MM.1S (cell line): ENCODE measurements at regions not wholly inside any gene's neighbourhood (a gene's known extent, or its start where the extent isn't known, plus 50 kb on each side); places are given as distances from the start of the nearest gene placed in this dataset.

Experiments
- DNase-seq: peaks from one replicate; pipeline ENCODE4 v3.0.0-alpha.2; 2015
- H2AFZ ChIP-seq: fragments of 300-600 bp; sonication (generic); 2 replicates; pipeline ENCODE4 v1.6.0; 2016; ENCODE audit warnings: antibody characterized with exemption, low read length
- H3F3A ChIP-seq: fragments of 300-600 bp; sonication (generic); 2 replicates; pipeline ENCODE4 v1.6.1; 2016; ENCODE audit warnings: mild to moderate bottlenecking, antibody characterized with exemption, low read length, moderate library complexity, mixed read lengths; ENCODE audit not compliant: insufficient read depth
- H3K27ac ChIP-seq: fragments of 300-600 bp; sonication (generic); 2 replicates; pipeline ENCODE4 v1.5.1; 2016; ENCODE audit warnings: mild to moderate bottlenecking, low read length
- H3K27me3 ChIP-seq: fragments of 300-600 bp; sonication (generic); replicated peaks from 2 replicates; pipeline ENCODE4 v1.6.0; 2016; ENCODE audit warnings: low read length; ENCODE audit not compliant: insufficient read depth
- H3K36me3 ChIP-seq: fragments of 300-600 bp; sonication (generic); replicated peaks from 2 replicates; pipeline ENCODE4 v1.6.1; 2016; ENCODE audit warnings: mild to moderate bottlenecking, low read length, mixed read lengths; ENCODE audit not compliant: insufficient read depth
- H3K4me1 ChIP-seq: fragments of 300-600 bp; sonication (generic); 2 replicates; pipeline ENCODE4 v1.6.1; 2016; ENCODE audit warnings: low read length, mixed read lengths
- H3K4me2 ChIP-seq: fragments of 300-600 bp; sonication (generic); 2 replicates; pipeline ENCODE4 v1.6.0; 2016; ENCODE audit warnings: low read depth, low read length
- H3K4me3 ChIP-seq: fragments of 300-600 bp; sonication (generic); 2 replicates; pipeline ENCODE4 v1.5.1; 2016; ENCODE audit warnings: low read length, mixed read lengths
- H3K79me2 ChIP-seq: fragments of 300-600 bp; sonication (generic); 2 replicates; pipeline ENCODE4 v1.6.1; 2016; ENCODE audit warnings: mixed run types, low read length, mixed read lengths
- H3K9ac ChIP-seq: fragments of 300-600 bp; sonication (generic); 2 replicates; pipeline ENCODE4 v1.6.1; 2016; ENCODE audit warnings: low read length, mixed read lengths
- H3K9me2 ChIP-seq: fragments of 300-600 bp; sonication (generic); replicated peaks from 2 replicates; pipeline ENCODE4 v1.6.1; 2016; ENCODE audit warnings: mild to moderate bottlenecking, low read length, mixed read lengths; ENCODE audit not compliant: insufficient read depth
- H3K9me3 ChIP-seq: fragments of 300-600 bp; sonication (generic); replicated peaks from 2 replicates; pipeline ENCODE4 v1.6.1; 2016; ENCODE audit warnings: mild to moderate bottlenecking, low read length, mixed read lengths; ENCODE audit not compliant: insufficient read depth
- H4K20me1 ChIP-seq: fragments of 300-600 bp; sonication (generic); 2 replicates; pipeline ENCODE4 v1.6.1; 2016; ENCODE audit warnings: mild to moderate bottlenecking, low read length, moderate library complexity, mixed read lengths; ENCODE audit not compliant: insufficient read depth
- CTCF ChIP-seq: fragments of 300-600 bp; sonication (generic); IDR thresholded peaks from 2 replicates; pipeline ENCODE4 v1.5.1; 2016; ENCODE audit warnings: antibody characterized with exemption, low read length, mixed read lengths
- EZH2 ChIP-seq: fragments of 300-600 bp; sonication (generic); optimal IDR thresholded peaks from 2 replicates; pipeline ENCODE3; 2017; ENCODE audit warnings: low read depth, mild to moderate bottlenecking, antibody characterized with exemption, low read length, mixed read lengths
- EZH2phosphoT487 ChIP-seq: fragments of 300-600 bp; sonication (generic); IDR thresholded peaks from 2 replicates; pipeline ENCODE4 v1.6.1; 2018; ENCODE audit warnings: antibody characterized with exemption, low read length

- Histone ChIP-seq H4K20me1 (no peaks in the 10 kb centered on the region), H2AFZ (no peak overlapping the region), H3K36me3 (no peaks in the 10 kb centered on the region), H3K9ac (no peak overlapping the region), H3K4me1 (peaks cover 5% of the 10 kb centered on the region; the same call in 1 of the 2 replicates), H3K9me2 (no peaks in the 10 kb centered on the region), H3K27me3 (no peaks in the 10 kb centered on the region), H3F3A (peaks cover 4% of the 10 kb centered on the region; the same call in 1 of the 2 replicates), H3K9me3 (no peaks in the 10 kb centered on the region), H3K4me3 (no peak overlapping the region), H3K4me2 (no peak overlapping the region), H3K27ac (no peak overlapping the region), H3K79me2 (no peaks in the 10 kb centered on the region)
- DNase-seq = no peak
- no peak for TF ChIP-seq EZH2
- TF ChIP-seq CTCF = no peak
- no peak for TF ChIP-seq EZH2phosphoT487
Observed at GRCh38 chr10:31754803-31755624, 173.6 kb downstream of the ARHGAP12 start.

- TF ChIP-seq EZH2phosphoT487 = no peak
- no peak for TF ChIP-seq CTCF
- TF ChIP-seq EZH2 = no peak
- peaks cover 4% of the 10 kb centered on the region; the same call in 1 of the 2 replicates for H3F3A ChIP-seq
- H3K79me2 ChIP-seq = no peaks in the 10 kb centered on the region
- no peaks in the 10 kb centered on the region for H3K27me3 ChIP-seq
- H3K27ac ChIP-seq = no peak overlapping the region
- no peaks in the 10 kb centered on the region for H3K4me1 ChIP-seq
- no peaks in the 10 kb centered on the region for H3K9me2 ChIP-seq
- no peak overlapping the region for H3K4me2 ChIP-seq
- H3K36me3 ChIP-seq = no peaks in the 10 kb centered on the region
- H3K9ac ChIP-seq = no peak overlapping the region
- no peaks in the 10 kb centered on the region for H4K20me1 ChIP-seq
- no peak overlapping the region for H3K4me3 ChIP-seq
- no peaks in the 10 kb centered on the region for H3K9me3 ChIP-seq
- DNase-seq = no peak
- no peak overlapping the region for H2AFZ ChIP-seq
Observed at GRCh38 chr10:31753681-31754080, 174.9 kb downstream of the ARHGAP12 start.

- H2AFZ ChIP-seq = no peak overlapping the region
- H3K4me3 ChIP-seq = no peak overlapping the region
- no peak overlapping the region for H3K9ac ChIP-seq
- no peaks in the 10 kb centered on the region for H3K27me3 ChIP-seq
- no peak overlapping the region for H3K27ac ChIP-seq
- H4K20me1 ChIP-seq = no peaks in the 10 kb centered on the region
- TF ChIP-seq EZH2 (no peak), EZH2phosphoT487 (no peak), CTCF (no peak)
- H3K4me2 ChIP-seq = no peak overlapping the region
- H3K9me2 ChIP-seq = no peaks in the 10 kb centered on the region
- H3K4me1 ChIP-seq = no peaks in the 10 kb centered on the region
- H3K36me3 ChIP-seq = no peaks in the 10 kb centered on the region
- DNase-seq = no peak
- no peaks in the 10 kb centered on the region for H3F3A ChIP-seq
- no peaks in the 10 kb centered on the region for H3K9me3 ChIP-seq
- no peaks in the 10 kb centered on the region for H3K79me2 ChIP-seq
Observed at GRCh38 chr10:31752170-31752569, 176.5 kb downstream of the ARHGAP12 start.
